Thoracic aorta (tissue), 2 donors: ENCODE measurements at regions not wholly inside any gene's neighbourhood (a gene's known extent, or its start where the extent isn't known, plus 50 kb on each side); places are given as distances from the start of the nearest gene placed in this dataset.

Experiments used
- ATAC-seq: fragments of 150-250 bp; one replicate; pipeline ENCODE4 v1.8.0; 2017; ENCODE audit warnings: low read depth; ENCODE audit not compliant: insufficient number of reproducible peaks, low FRiP score
- DNase-seq: peaks from one replicate; pipeline ENCODE4 v3.0.0-alpha.2; 2020; ENCODE audit warnings: low spot score
- H3K27ac ChIP-seq, 2 donors: fragments of 200-600 bp; sonication (generic); 1 replicate in 1 of 2; 2 replicates in 1 of 2; pipeline ENCODE4 v1.5.1; 2016; ENCODE audit warnings: mild to moderate bottlenecking in 2 of 2, moderate library complexity in 2 of 2
- H3K27me3 ChIP-seq: fragments of 200-600 bp; sonication (generic); replicated peaks from 2 replicates; pipeline ENCODE4 v1.6.0; 2016; ENCODE audit warnings: mild to moderate bottlenecking; ENCODE audit not compliant: insufficient read depth
- H3K36me3 ChIP-seq: fragments of 200-600 bp; sonication (generic); one replicate; pipeline ENCODE4 v1.5.1; 2016
- H3K4me1 ChIP-seq, 2 donors: fragments of 200-600 bp; sonication (generic); 1 replicate in 1 of 2; 2 replicates in 1 of 2; pipeline versions ENCODE4 v1.5.1 to v1.6.0; 2016; ENCODE audit warnings: low read depth in 2 of 2, mild to moderate bottlenecking in 1 of 2; ENCODE audit not compliant: control insufficient read depth in 1 of 2
- H3K4me3 ChIP-seq: fragments of 200-600 bp; sonication (generic); 2 replicates; pipeline ENCODE4 v1.5.1; 2016; ENCODE audit warnings: mild to moderate bottlenecking
- H3K9me3 ChIP-seq: fragments of 200-600 bp; sonication (generic); 2 replicates; pipeline ENCODE4 v1.5.1; 2016
- TF ChIP-seq, protein P1 (sequence below): fragments of 200-600 bp; sonication (generic); IDR thresholded peaks from one replicate; pipeline ENCODE4 v1.5.1; 2019; ENCODE audit warnings: antibody characterized with exemption

GRCh38 chr18:53772293-53772692 lies 452.2 kb downstream of the MBD2 start:
- Histone ChIP-seq H3K36me3 (no peaks in the 10 kb centered on the region), H3K4me1 (no peaks in the 10 kb centered on the region), H3K27me3 (no peaks in the 10 kb centered on the region), H3K27ac (no peak overlapping the region), H3K9me3 (peaks cover 5% of the 10 kb centered on the region), H3K4me3 (no peak overlapping the region)
- ATAC-seq: no peak
- DNase-seq: no peak
- TF ChIP-seq, protein P1, sequence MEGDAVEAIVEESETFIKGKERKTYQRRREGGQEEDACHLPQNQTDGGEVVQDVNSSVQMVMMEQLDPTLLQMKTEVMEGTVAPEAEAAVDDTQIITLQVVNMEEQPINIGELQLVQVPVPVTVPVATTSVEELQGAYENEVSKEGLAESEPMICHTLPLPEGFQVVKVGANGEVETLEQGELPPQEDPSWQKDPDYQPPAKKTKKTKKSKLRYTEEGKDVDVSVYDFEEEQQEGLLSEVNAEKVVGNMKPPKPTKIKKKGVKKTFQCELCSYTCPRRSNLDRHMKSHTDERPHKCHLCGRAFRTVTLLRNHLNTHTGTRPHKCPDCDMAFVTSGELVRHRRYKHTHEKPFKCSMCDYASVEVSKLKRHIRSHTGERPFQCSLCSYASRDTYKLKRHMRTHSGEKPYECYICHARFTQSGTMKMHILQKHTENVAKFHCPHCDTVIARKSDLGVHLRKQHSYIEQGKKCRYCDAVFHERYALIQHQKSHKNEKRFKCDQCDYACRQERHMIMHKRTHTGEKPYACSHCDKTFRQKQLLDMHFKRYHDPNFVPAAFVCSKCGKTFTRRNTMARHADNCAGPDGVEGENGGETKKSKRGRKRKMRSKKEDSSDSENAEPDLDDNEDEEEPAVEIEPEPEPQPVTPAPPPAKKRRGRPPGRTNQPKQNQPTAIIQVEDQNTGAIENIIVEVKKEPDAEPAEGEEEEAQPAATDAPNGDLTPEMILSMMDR: no peak

- DNase-seq (no peak), ATAC-seq (no peak)
- H3K4me3 ChIP-seq: no peak overlapping the region
- H3K27me3 ChIP-seq: no peaks in the 10 kb centered on the region
- no peaks in the 10 kb centered on the region for H3K36me3 ChIP-seq
- TF ChIP-seq, protein P1: no peak
- H3K4me1 ChIP-seq: no peaks in the 10 kb centered on the region
- H3K27ac ChIP-seq: no peak overlapping the region
- H3K9me3 ChIP-seq: peaks cover 11% of the 10 kb centered on the region
Measured at GRCh38 chr18:53771664-53772063, 452.8 kb downstream of the MBD2 start.

GRCh38 chr18:53765211-53765610 lies 459.3 kb downstream of the MBD2 start:
- no peak overlapping the region for H3K4me3 ChIP-seq
- H3K27me3 ChIP-seq: no peaks in the 10 kb centered on the region
- no peaks in the 10 kb centered on the region for H3K4me1 ChIP-seq
- H3K9me3 ChIP-seq: peaks cover 11% of the 10 kb centered on the region
- H3K27ac ChIP-seq: no peak overlapping the region
- no peaks in the 10 kb centered on the region for H3K36me3 ChIP-seq
- DNase-seq (no peak), ATAC-seq (no peak)
- TF ChIP-seq, protein P1: no peak

DNA sequence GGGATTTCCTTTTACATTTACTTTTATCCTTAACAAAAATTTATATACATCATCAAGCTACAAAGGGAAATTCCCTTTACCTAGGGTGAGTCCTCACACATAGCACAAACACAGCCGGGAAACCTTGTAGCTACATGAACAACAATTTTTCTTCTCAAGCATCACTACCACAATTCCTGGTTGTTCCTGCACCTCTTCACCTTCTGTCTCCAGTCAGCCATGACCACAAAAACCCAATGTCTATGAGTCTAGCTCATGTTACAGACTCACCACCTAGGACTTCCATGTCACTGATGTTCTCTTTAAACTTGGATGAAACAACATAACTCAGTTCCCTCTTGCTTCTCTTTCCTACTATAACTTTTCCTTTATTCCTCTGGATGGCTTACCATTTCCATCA lies 460.4 kb downstream of the MBD2 start:
- no peak overlapping the region for H3K4me3 ChIP-seq
- TF ChIP-seq, protein P1: no peak
- H3K36me3 ChIP-seq: no peaks in the 10 kb centered on the region
- no peaks in the 10 kb centered on the region for H3K27me3 ChIP-seq
- no peaks in the 10 kb centered on the region for H3K4me1 ChIP-seq
- ATAC-seq: no peak
- no peak overlapping the region for H3K27ac ChIP-seq
- peaks cover 11% of the 10 kb centered on the region for H3K9me3 ChIP-seq
- DNase-seq: no peak

DNA sequence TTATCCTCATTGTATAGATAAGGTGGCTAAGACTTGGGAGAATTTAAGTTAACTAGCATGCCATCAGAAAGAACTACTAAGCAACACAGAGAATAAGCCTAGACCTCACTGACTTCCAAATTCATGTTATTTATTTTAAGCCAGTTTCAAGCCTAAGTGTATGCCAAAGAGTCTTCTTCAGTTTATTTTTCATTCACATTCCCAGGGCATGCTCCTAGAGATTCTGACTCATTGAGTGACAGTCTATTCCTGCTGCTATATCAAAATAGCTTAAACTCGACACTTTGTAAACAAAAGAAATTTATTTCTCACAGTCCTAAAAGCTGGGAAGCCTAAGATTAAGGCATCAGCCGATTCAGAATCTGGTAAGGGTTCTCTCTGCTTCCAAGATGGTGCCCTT lies 467.1 kb downstream of the MBD2 start:
- H3K36me3 ChIP-seq: no peaks in the 10 kb centered on the region
- H3K27ac ChIP-seq: no peak overlapping the region
- H3K4me1 ChIP-seq: peaks cover 0 to 22% of the 10 kb centered on the region in 2 donors
- no peak overlapping the region for H3K4me3 ChIP-seq
- DNase-seq: no peak
- no peak for ATAC-seq
- no peaks in the 10 kb centered on the region for H3K27me3 ChIP-seq
- TF ChIP-seq, protein P1: no peak
- no peaks in the 10 kb centered on the region for H3K9me3 ChIP-seq
